GM21576 (cell line): ENCODE measurements at regions not wholly inside any gene's neighbourhood (a gene's known extent, or its start where the extent isn't known, plus 50 kb on each side); places are given as distances from the start of the nearest gene placed in this dataset.

Source experiments
- ATAC-seq: cut with Tn5 transposase; IDR thresholded peaks from one replicate; pipeline ENCODE4 v1.9.1; 2021; ENCODE audit warnings: mild to moderate bottlenecking, moderate library complexity; ENCODE audit not compliant: unreplicated experiment

DNA sequence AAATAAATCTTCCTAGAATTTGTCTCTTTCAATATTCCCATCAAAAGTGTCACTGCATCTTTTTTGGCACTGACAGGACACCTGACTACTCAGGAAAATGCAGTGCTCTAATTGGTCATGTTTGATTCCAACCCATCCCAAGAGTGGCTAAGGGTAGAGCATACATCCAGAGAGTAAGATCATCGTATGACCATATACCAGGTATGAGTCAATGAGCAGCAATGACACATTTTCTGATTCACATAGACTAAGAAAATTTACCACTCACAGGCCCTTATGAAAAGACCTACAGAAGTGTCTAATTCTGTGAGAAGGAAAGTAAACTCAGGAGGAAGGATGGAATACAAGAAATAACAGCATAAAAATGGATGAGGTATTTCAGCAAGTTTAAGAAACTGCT is 434.2 kb downstream of the ZIC1 start:
- no peak for ATAC-seq

DNA sequence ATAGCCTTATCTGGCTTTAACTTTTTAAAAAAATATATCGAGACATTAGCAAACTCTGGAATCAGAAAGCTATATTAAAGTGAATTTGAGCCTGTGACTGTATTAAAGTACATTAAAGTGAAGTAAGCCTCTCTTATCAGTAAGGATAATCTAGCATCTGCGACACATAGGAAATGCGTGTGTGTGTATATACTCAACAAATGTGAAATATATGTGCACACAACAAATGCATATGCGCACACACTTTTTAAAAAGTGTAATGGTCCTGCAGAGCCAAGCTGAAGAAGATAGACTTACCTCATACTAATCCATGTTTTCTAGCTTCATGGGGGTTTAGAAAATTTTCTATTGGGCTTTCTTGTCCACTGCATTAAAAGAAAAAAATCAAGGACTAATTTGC is 437.1 kb downstream of the ZIC1 start:
- no peak for ATAC-seq

DNA sequence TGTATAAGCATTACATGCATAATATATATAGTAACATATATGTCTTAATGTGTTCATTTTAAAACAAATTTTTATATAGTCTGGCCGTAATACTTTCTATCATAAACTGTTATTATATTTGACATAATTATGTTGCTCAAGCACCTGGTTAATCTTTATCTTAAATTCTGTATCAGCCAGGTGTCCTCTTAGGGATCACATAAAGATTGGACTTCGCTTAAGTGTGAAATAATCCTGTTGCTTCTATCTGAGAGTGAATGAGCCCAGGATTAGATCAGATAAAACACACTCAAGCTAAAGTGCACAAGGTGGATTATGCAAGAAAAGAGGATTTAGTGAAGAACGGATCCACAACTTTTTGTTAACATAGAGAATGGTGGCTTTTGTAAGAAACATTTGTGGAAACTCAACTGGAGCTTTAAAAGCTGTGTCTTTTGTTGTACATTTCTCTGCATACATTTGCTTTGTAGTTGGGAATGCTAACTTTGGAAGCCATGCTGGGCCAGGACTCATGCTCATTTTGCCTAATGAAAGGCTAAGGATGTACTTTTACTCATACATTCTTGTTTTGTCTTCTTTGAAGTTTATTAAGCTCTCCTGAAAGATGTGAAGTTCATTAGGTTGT is 437.8 kb downstream of the ZIC1 start:
- no peak for ATAC-seq

DNA sequence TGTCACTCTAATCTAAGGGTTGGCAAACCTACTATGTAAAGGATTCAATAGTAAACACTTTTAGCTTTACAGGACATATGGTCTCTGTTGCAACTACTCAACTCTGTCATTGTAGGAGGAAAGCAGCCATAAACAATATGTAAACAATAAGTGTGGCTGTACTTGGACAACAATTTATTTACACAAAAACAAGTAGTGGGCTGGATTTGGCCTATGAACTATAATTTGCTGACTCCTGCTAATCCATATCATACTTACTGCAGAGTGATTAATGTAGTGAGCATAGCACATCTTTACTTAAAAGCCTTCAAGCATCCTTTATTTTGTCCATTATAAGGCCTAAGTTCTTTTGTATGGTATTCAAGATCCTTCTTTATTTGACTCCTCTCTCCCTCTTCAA is 441.9 kb downstream of the ZIC1 start:
- no peak for ATAC-seq

DNA sequence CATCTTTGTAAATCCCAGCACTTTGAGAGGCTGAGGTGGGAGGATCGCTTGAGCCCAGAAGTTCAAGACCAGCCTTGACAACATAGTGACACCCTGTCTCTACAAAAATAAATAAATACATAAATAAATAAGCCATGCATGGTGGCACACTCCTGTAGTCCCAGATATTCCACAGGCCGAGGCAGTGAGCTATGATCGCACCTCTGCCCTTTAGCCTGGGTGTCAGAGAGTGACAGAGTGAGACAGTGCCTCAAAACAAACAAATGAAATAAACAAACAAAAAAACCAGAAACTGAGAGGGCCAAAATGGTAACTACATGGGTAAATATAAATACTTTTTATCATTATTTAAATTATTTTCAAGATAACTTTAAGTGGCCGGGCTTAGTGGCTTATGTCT is 445.4 kb downstream of the ZIC1 start:
- no peak for ATAC-seq

DNA sequence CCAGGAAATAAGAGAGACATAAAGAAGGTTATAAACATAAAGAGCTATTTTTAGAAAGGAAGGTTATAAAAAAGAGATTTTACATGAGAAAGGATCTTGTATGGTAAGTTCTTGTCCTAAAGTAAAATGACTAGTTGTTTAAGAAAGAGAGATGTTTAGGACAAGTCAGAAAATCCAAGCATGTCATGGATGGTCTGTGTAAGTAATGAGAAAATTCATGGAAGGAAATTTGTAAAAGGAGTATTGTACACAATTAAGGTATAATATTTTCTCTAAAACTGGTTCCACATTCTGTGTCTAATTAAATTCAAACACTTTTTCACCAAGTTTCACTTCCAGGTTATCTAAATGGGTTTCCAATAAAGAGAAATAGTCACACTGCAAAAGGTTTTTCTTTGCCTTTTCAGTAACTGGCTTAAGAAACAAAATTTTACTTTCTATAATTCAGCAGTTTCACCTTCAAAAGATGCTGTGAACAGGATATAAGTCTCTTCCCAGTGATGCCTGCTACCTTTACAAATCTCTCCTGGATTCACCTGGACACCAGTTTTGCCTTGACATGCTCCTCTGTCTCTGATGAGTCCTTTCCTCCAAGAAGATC is 455.7 kb downstream of the ZIC1 start:
- no peak for ATAC-seq

DNA sequence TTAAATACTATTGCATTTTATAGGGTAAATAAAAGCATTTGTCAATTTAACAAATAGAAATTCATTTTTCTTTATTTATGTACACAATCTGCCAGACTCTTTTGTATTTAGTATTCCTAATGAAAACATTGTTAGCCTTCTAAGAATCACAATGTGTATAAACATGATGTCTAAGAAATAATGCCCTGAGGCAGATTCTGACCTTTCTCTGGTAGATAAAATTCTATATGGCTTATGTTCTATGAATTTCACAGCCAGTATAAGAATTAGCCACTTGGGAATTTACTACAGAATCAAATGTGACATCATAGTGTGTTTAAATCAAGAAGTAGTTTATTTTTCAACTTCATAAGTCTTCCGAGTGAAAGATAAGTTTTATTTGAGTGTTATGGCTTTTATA is 457.4 kb downstream of the ZIC1 start:
- no peak for ATAC-seq

DNA sequence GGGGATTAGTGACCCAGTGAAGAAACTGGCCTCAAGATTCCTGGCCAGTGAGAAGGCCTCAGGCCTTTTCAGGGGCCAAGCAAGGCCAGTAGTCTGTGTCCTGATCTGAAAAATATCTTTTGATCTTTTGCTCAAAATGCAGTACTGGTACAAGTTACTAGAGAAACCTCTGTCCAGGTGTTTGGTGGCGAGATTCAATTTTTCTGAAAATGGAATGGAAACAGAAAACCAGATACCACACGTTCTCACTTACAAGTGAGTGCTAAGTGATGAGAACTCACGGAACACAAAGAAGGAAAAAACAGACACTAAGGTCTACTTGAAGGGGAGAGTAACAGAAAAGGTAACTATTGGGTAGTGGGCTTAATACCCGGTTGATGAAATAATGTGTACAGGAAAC is 463.4 kb downstream of the ZIC1 start:
- no peak for ATAC-seq

DNA sequence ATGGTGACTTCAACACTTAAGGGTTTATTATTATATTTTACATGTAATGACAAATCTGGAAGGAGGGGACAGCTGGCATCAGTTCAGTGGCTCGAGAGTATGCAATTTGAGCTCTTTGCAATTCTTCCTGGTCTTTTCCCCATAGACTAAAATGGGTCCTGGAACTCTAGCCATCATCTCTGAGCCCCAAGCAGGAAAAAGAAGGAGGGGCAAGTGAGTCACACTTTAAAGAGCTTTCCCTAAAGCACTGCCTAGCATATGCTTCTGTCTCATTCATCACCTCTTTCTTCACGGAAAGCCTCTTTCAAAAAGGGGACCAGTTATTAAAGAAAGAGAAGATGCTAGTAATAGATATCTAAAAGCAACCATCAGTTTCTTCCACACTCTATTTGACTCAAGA is 466.3 kb downstream of the ZIC1 start:
- ATAC-seq: no peak

DNA sequence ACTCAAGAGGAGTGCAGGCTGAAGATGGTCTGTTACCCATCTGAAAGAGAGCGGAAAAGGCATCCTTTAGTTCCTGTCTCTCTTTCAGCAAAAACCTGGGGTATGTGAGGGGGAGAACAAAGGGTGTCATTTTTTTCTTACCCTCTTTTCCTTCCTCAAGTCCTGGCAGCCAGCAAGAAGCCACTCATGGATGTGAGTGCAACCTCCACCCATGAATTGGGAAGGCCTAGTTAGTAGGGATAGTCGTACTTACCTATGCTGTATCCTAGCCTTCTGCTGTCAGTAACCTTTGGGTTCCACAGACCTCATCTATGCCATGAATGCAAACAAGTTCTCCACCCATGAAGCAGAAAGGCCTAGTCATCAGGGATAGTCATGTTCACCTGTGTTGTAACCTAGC is 472.8 kb downstream of the ZIC1 start:
- no peak for ATAC-seq

DNA sequence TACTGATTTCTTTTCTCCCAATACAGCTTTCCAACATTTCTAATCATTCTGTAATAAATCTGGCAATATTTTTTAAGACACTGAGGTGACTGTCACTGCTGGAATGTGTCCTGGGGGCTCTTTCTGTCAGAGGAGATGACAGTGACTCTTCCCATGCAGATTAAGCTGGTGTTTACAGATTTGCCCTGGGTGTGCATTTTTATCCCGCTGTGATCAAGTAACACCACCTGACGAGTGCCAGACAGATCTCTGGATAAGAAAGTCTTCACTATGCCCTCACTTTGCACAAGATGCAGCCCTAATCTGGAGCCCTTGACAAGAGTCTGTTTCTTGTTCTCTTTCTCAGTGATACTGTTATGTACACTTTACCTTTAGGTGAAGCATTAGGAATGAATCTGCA is 477.7 kb downstream of the ZIC1 start:
- ATAC-seq: no peak

DNA sequence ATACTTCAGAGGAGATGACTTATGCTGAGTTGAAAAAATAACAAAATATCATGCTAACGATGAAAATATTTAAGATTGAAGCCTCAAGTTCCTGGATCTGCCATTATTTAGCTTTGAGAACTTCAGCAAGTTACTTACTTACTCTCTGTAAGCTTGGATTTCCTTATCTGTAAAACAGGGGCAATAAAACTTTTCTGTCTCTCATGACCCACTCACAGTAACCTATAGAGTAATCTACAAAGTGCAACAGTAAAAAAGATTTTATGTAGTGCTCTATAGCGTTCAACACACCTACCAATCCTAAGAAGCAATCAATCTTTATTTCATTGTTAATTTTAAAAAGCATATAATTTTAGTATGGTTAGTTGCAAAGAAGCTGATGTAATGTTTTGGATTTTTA is 478.6 kb downstream of the ZIC1 start:
- ATAC-seq: no peak

DNA sequence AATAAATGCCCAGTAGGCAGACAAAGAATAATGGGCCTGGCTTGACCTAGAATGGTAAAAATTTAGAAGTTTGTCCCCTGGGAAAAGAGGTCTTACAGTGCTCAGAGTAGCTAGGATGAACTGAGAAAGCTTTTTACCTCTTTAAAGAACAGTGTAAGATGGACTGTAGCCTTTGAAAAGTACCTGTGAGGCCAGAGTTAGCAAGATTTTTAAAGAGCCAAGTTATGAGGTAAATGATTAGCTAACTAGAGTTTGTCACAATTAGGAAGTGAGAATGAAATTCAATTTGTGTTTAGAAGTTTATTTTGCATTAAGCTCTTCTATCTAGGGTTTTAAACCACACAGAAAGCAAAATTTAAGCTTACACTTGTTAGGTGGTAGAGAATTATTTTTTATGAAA is 480.9 kb downstream of the ZIC1 start:
- peak; percentile 64 for ATAC-seq

DNA sequence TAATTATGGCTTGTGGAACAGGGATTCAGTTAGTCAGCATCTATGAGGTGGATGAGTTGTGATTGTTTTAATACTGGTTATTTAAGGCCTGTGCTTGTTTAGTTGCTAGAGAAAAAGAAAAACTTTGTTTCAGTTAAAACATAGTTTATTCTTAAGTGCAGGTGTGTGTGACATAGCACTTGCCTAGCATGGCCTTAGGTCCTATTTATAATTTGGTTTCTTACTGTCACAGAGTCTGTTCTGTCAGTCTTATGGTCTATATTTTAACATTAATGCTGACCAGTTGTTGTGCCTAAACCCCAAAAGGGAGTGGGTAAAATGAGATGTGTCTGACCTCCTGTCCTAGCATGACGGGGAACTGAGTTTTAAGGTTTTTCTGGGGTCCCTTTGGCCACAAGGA is 486.3 kb downstream of the ZIC1 start:
- ATAC-seq: no peak

DNA sequence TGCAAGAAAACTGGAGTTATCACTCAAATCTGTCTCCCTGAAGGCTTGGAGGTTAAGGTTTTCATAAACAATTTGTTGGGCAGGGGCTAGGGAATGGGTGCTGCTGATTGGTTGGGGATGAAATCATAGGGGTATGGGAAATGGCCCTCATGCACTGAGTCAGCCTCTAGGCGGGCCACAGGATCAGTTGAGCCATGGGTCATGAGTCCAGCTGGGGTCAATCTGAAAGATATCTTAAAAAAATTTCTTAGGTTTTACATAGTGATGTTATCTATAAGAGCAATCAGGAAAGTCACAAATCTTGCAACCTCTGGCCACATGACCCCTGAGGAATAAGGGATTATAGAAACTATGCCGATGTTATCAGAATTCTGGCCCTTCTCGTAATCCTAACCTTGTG is 491.7 kb downstream of the ZIC1 start:
- ATAC-seq: no peak

DNA sequence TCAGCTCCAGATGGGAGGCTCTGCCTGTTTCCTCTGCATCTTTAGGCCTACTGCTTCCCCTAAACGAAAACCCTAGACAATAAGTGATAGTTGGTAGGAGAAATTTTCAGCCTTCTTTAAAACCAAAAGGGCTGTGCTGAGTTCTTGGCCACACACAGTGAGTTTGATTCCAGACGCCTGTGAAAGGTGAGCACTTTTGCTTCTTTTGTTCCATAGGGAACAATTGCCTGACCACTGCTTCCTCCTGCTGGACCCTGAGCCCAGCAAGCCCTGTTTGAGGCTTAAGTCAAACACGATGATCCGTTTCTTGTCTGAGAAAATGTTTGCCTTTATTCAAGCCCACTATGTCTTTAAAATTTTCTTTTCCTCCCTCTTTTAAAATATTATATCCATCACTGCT is 493.9 kb downstream of the ZIC1 start:
- no peak for ATAC-seq

DNA sequence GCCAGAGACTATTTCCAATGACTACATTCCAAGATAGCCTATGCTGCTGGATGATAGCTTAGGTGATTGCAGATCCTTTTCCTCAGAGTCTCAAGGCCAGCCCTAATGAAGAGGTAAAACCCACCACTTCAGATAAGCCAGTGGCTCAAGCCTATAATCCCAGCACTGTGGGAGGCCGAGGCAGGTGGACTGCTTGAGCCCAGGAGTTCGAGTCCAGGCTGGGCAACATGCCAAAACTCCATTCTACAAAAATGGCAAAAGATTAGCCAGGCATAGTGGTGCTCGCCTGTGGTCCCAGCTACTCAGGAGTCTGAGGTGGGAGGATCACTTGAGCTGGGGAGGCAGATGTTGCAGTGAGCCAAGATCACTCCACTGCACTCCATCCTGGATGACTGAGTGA is 495.3 kb downstream of the ZIC1 start:
- ATAC-seq: no peak

DNA sequence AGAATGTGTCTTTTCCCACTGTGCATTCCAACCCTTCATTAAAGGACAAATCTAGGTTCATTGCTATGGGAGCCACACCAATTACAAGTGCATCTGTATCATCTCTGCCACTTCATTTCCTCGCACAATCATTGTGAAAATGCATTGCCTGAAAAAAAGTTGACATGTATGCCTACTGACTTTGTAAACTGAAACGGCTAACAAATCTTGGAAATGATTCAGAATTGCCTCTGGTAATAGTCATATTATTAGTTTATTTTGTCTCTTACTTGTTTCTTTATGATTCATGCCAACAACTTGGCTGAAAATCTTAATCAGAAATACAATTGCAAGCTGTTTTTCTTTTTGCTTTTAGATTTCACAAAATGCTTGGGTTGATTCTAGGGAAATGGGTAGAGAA is 497.1 kb downstream of the ZIC1 start:
- ATAC-seq: no peak

DNA sequence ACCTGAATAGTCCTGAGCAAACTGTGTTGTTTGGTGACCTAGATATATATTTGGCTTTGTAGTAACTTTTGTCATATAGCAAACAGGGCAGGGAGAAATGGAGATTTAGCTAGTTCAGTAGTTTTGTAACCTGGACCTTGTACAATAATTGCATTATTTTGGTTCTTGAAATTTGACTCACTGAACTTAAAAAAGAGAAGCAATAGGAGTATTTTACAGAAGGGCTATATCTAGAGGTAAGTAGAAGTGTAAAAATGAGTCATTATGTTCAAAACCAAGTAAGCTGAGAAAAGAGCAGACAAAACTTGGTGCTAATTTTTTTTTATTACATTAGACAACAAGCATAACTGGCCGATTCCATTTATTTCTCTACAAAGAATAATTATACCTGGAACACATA is 505.4 kb downstream of the ZIC1 start:
- no peak for ATAC-seq

DNA sequence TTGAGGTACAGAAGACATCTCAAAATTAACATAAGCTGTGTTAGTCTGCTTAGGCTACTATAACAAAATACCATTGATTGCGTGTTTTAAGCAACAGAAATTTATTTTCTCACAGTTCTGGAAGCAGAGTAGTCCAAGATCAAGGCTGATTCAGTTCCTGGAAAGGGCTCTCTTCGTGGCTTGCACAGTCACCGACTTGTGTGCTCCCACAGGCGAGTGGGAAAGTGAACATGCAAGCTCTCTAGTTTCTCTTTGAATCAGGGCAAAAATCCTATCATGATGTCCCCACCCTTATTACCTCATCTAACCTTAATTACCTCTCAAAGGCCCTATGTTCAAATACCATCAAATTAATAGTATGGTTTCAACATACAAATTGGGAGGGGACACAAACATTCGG is 505.9 kb downstream of the ZIC1 start:
- ATAC-seq: no peak

DNA sequence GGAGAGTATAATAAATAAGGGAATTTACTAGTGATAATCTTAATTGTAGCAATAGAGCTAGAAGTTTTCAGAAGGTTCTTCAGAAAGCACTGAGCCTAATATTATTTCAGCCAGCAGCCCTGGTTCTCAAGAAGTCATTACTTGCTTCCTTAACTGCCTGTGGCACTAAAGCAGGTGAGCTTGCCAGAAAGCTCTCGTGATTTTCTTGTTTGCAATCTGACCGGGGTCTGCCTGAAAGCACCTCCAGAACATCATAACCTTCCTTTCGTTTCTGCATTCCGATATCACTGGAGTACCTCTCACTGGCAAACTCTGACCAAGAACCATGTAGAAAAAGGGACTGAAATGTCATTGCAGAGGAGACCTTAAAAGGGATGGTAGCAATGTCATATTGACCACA is 510.3 kb downstream of the ZIC1 start:
- no peak for ATAC-seq

DNA sequence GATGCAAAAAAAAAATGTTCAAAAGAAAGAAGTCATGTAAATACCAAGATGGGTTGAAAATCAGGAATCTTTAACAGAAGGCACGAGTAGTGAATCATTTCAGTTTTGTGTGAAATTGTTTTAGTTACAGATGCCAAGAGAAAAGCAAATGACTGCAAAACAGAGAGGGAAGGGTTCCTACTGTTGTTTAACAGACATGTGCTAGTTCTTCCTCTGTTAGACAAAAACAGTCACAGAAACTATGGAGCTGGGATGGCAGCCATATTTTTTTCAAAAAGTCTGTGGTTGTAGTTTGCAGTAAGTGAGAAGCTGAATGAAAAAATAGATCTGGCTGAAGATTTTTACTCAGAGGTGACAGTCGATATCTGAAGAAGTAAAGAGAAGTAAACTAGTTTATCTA is 511.9 kb downstream of the ZIC1 start:
- ATAC-seq: no peak

DNA sequence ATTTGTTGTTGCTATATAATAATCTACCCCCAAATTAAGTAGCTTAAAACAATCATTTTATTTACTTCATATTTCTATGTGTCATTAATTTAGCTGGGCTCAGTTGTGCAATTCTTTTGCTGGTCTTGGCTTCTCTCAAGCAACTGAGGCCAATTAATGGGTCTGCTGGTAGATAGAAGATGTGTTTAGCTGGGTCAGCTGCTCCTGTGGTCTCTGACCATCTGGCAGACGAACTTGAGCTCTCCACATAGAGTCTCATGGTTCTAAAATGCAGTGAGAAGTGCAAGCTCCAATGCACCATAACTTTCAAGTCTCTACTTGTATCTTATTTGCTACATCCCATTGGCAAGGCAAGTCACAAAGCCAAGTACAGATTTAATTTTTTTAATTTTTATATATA is 515.6 kb downstream of the ZIC1 start:
- no peak for ATAC-seq
